Prostate gland (tissue), 2 donors: ENCODE measurements at regions not wholly inside any gene's neighbourhood (a gene's known extent, or its start where the extent isn't known, plus 50 kb on each side); places are given as distances from the start of the nearest gene placed in this dataset.

ENCODE experiments used
- CTCF ChIP-seq, 4 experiments: fragments of 200-600 bp in 2 of 4; fragments of 450-650 bp in 2 of 4; sonication (generic) in 2 of 4; IDR thresholded peaks; 1 replicate in 3 of 4; 2 replicates in 1 of 4; pipeline ENCODE4 v1.5.1; 2016 to 2019; ENCODE audit warnings: antibody characterized with exemption in 4 of 4, mild to moderate bottlenecking in 2 of 4, moderate library complexity in 2 of 4
- POLR2AphosphoS5 ChIP-seq: sonication (generic); formaldehyde crosslinking; IDR thresholded peaks from one replicate; pipeline ENCODE4 v1.6.1; 2017; ENCODE audit warnings: antibody characterized with exemption

DNA sequence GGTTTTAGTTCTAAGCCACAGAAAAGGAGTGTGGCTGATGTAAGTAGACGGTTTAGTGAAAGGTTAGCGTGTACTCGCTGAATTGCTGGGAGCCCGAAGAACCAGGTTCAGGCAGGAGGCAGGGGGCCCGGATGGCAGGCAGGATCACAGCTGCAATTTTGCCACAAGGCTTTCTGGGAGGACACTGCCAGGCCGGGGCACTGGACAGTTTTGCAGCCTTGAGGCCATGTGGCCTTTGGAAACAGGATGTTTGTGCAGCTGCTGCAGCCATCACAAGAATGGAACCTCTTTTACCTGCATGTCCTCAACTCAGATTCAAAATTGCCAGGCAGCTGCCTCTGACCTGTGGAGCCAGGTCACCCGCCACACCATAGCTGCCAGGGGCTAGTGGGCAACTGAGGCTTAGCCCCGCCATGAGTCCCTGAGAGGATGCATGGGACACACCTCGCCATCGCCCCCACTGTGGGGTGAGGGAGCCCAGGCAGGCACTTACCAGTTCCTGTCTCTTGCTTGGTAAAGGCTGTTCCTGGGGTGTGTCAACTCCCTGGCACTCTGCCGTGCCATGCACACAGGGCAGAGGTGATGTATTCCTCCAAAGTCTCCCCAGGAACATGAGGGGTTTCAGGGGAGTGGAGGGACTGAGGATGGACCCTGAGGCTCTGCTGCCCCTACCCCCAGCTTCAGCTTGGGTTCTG is 188.6 kb downstream of the RPS24 start:
- TF ChIP-seq POLR2AphosphoS5 (no peak), CTCF (IDR thresholded peaks at IDR 0.05) (no peak)
